ENCODE measurements at regions not wholly inside any gene's neighbourhood (a gene's known extent, or its start where the extent isn't known, plus 50 kb on each side); places are given as distances from the start of the nearest gene placed in this dataset.

DNA sequence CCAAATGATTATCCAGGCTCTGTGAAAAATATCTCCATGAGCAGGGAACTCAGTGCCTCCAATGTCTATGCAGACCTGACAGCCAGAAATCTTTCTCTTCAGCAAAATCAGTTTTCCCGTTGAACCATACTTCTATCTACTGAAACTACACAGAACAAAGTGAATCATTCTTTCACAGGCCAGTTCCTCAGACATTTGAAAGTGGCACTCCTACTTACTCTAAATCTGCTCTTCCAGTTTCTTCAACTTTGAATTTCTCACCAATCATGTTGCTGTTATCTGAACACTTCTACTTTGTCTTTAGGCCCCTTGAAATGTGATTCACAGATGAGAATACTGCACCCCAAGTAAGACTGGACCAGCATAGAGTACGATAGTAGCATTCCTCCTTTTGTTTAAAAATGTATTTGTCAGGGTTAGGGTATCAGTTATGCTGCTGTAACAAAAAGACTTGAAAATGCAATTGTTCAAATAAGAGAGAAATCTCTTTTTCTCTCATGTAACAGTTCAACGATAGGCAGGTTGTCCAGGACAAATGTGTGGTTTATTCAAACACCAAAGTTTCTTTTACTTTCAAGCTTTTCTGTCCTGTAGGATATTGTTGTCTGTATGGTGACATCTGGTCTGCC is 210.6 kb upstream of the KLF3 start:
- no peaks in the 10 kb centered on the region for H3K4me1 Mint-ChIP-seq (ENCODE audit: unreplicated experiment)

GRCh38 chr4:38454284-38454683 is 209.7 kb upstream of the KLF3 start:
- no peaks in the 10 kb centered on the region for H3K36me3 Mint-ChIP-seq
- no peaks in the 10 kb centered on the region for H3K4me1 Mint-ChIP-seq (ENCODE audit: unreplicated experiment)
- TF ChIP-seq CTCF (conservative IDR thresholded peaks at IDR 0.05), result no peak
- H3K27ac Mint-ChIP-seq, result no peak overlapping the region
- DNase-seq (ENCODE audit: extremely low spot score, unreplicated experiment), result no peak
- no peaks in the 10 kb centered on the region for H3K27me3 Mint-ChIP-seq
- no peak overlapping the region for H3K4me3 Mint-ChIP-seq
- H3K9me3 Mint-ChIP-seq, result no peaks in the 10 kb centered on the region

More for the DNA sequence above, 210.6 kb upstream of the KLF3 start:
- DNase-seq (ENCODE audit: extremely low spot score, unreplicated experiment), result no peak
- Mint-ChIP-seq H3K4me3 (no peak overlapping the region), H3K27ac (no peak overlapping the region), H3K36me3 (no peaks in the 10 kb centered on the region), H3K9me3 (no peaks in the 10 kb centered on the region), H3K27me3 (no peaks in the 10 kb centered on the region)
- TF ChIP-seq CTCF (conservative IDR thresholded peaks at IDR 0.05), result no peak

DNA sequence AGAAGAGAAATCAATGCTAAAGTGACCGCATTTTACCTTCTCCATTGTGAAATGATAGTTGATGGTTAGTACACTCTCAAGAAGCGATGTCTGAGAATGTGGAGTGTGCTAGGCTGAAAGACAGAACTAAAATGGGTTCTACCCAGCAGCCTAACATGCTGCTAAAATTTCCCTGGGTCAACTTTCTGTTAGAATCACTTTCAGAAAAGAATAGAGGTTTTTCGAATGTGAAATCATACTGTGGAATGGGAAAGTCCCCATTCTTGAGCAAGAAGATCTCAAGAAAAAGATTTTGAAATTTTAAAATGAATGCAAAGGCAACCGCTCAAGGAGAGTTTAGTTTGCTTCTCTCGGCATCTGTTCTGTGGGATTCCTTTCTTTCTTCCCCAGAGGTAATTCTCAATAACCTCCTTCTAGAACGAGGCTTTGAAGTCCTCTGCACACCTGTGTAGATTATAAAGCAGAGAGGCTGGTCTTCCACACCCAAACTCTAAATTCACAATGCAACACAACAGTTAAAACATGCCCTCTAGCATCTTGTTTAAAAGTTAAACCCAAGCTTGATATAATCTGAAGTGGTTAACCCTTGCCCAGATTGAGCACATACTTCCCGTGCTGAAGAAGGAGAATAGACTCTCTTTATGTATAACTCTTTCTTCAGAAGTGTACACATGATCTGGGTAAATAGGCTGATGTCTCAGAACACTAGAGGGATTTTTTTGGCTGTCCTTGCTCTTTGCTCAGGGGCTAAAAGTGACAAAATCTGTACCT is 208.7 kb upstream of the KLF3 start:
- H3K36me3 Mint-ChIP-seq, result no peaks in the 10 kb centered on the region
- H3K9me3 Mint-ChIP-seq, result no peaks in the 10 kb centered on the region
- DNase-seq (ENCODE audit: extremely low spot score, unreplicated experiment), result no peak
- H3K27ac Mint-ChIP-seq, result no peak overlapping the region
- no peaks in the 10 kb centered on the region for H3K4me1 Mint-ChIP-seq (ENCODE audit: unreplicated experiment)
- H3K27me3 Mint-ChIP-seq, result no peaks in the 10 kb centered on the region
- no peak for TF ChIP-seq CTCF (conservative IDR thresholded peaks at IDR 0.05)
- H3K4me3 Mint-ChIP-seq, result no peak overlapping the region

DNA sequence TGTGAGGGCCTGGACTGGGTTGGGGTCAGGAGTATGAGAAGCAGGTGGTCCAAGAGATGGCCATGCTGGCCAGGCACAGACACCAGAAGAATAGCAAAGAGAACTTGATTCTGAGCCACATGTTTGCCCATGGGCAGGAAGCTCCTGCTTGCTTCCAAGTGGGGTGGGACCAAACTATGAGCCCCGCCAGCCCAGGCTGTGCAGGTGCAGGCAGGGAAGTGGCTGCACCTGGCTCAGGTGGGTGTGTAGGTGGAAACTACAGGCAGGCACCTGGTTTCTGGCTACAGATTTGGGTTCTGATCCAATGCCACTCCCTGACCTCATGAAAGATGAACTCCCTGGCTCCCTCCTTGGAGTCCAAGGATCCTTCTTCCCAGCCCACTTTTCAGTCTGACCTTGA is 207.9 kb upstream of the KLF3 start:
- no peaks in the 10 kb centered on the region for H3K4me1 Mint-ChIP-seq (ENCODE audit: unreplicated experiment)
- no peak overlapping the region for H3K4me3 Mint-ChIP-seq
- no peak overlapping the region for H3K27ac Mint-ChIP-seq
- no peak for DNase-seq (ENCODE audit: extremely low spot score, unreplicated experiment)
- H3K9me3 Mint-ChIP-seq, result no peaks in the 10 kb centered on the region
- TF ChIP-seq CTCF (conservative IDR thresholded peaks at IDR 0.05), result no peak
- H3K36me3 Mint-ChIP-seq, result no peaks in the 10 kb centered on the region
- no peaks in the 10 kb centered on the region for H3K27me3 Mint-ChIP-seq

DNA sequence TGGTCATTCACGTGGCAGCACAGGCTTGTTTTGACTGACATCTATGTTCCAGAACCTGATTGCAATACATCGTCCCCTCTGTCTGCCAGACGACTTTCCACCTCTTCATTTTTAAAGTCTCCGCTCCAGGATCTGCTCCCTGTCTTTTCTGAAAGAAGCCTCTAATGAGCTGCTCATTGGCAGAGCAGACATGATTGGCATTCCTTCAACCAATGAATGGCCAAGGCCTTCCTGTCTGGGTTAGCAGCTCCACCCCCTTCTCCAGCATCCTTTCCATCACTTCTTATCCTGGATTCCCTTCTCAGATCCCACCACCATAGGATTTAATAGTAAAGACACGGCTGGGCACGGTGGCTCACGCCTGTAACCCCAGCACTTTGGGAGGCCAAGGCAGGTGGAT is 202.7 kb upstream of the KLF3 start:
- DNase-seq (ENCODE audit: extremely low spot score, unreplicated experiment), result no peak
- peaks cover 6% of the 10 kb centered on the region for H3K4me1 Mint-ChIP-seq (ENCODE audit: unreplicated experiment)
- no peaks in the 10 kb centered on the region for H3K36me3 Mint-ChIP-seq
- no peak for TF ChIP-seq CTCF (conservative IDR thresholded peaks at IDR 0.05)
- H3K9me3 Mint-ChIP-seq, result peaks cover 12% of the 10 kb centered on the region
- no peak overlapping the region for H3K27ac Mint-ChIP-seq
- H3K4me3 Mint-ChIP-seq, result no peak overlapping the region
- no peaks in the 10 kb centered on the region for H3K27me3 Mint-ChIP-seq

All from type B pancreatic cell (in vitro differentiated cells).